ENCODE measurements at regions not wholly inside any gene's neighbourhood (a gene's known extent, or its start where the extent isn't known, plus 50 kb on each side); places are given as distances from the start of the nearest gene placed in this dataset.
"Not testable (repeated sequence)": the region's sequence is repeated elsewhere in the genome, so short reads cannot be mapped to it uniquely, and the experiment has no call there.

GRCh38 chr4:53959343-53960120, 104.9 kb downstream of the CHIC2 start:
- no peaks in the 10 kb centered on the region for H3K36me3 ChIP-seq
- H3K4me2 ChIP-seq = no peak overlapping the region
- no peak overlapping the region for H3K27ac ChIP-seq
- no peaks in the 10 kb centered on the region for H3K4me1 ChIP-seq
- no peaks in the 10 kb centered on the region for H4K20me1 ChIP-seq
- TF ChIP-seq Cebpa-rat (IDR thresholded peaks at IDR 0.05) = no peak
- H3K9me3 ChIP-seq (replicated peaks in 1 of 11) = no peaks in the 10 kb centered on the region
- no peak overlapping the region for H3K4me3 ChIP-seq
- no peaks in the 10 kb centered on the region for H3K27me3 ChIP-seq
- no peak overlapping the region for H3K9ac ChIP-seq

DNA sequence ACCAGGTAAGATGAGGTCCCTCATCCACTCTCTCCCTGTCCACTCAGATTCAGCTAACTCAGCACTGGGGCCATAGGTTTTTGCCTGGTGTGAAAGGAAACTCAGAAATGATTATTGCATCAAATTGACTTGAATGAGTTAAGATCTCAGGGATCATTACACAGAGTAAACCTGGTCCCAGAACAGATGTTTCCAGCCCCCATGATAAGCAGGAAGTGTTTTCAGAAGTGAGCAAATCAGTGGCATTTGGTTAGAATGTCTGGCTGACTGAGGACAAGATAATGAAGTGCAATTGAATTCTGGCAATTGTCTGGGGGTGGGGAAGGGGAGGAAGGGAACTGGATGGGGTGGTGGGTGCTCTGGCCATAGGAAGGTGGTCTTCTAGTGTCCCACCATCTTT, 108.0 kb downstream of the CHIC2 start:
- Histone ChIP-seq H3K4me3 (no peak overlapping the region), H3K9me3 (replicated peaks in 1 of 11) (no peaks in the 10 kb centered on the region), H3K27me3 (no peaks in the 10 kb centered on the region), H4K20me1 (no peaks in the 10 kb centered on the region), H3K9ac (no peak overlapping the region), H3K4me1 (no peaks in the 10 kb centered on the region), H3K36me3 (no peaks in the 10 kb centered on the region), H3K4me2 (no peak overlapping the region; a peak in 1 of 22 replicates), H3K27ac (no peak overlapping the region)
- no peak for TF ChIP-seq Cebpa-rat (IDR thresholded peaks at IDR 0.05)

GRCh38 chr4:53956053-53956452, 108.4 kb downstream of the CHIC2 start:
- no peak overlapping the region for H3K27ac ChIP-seq
- H3K4me1 ChIP-seq = no peaks in the 10 kb centered on the region
- H3K9ac ChIP-seq = no peak overlapping the region
- H3K27me3 ChIP-seq = no peaks in the 10 kb centered on the region
- no peaks in the 10 kb centered on the region for H3K36me3 ChIP-seq
- H3K4me3 ChIP-seq = no peak overlapping the region
- H3K4me2 ChIP-seq = no peak overlapping the region
- H3K9me3 ChIP-seq (replicated peaks in 1 of 11) = no peaks in the 10 kb centered on the region
- TF ChIP-seq Cebpa-rat (IDR thresholded peaks at IDR 0.05) = no peak
- no peaks in the 10 kb centered on the region for H4K20me1 ChIP-seq

GRCh38 chr4:53951414-53951813, 113.0 kb downstream of the CHIC2 start:
- H3K4me1 ChIP-seq = no peaks in the 10 kb centered on the region
- no peak overlapping the region for H3K4me3 ChIP-seq
- H4K20me1 ChIP-seq = no peaks in the 10 kb centered on the region
- H3K4me2 ChIP-seq = no peak overlapping the region
- no peak for TF ChIP-seq Cebpa-rat (IDR thresholded peaks at IDR 0.05)
- no peak overlapping the region for H3K27ac ChIP-seq
- no peaks in the 10 kb centered on the region for H3K27me3 ChIP-seq
- no peaks in the 10 kb centered on the region for H3K36me3 ChIP-seq
- H3K9ac ChIP-seq = no peak overlapping the region
- H3K9me3 ChIP-seq (replicated peaks in 1 of 11) = no peaks in the 10 kb centered on the region

- Histone ChIP-seq H3K9ac (no peak overlapping the region), H3K4me1 (peaks cover 0 to 8% (median 0%) of the 10 kb centered on the region in 10 experiments; a peak in 3 of 20 replicates), H3K4me3 (no peak overlapping the region), H4K20me1 (no peaks in the 10 kb centered on the region), H3K9me3 (replicated peaks in 1 of 11) (peaks cover 12 to 18% (median 15%) of the 10 kb centered on the region in 11 experiments), H3K36me3 (no peaks in the 10 kb centered on the region), H3K27ac (no peak overlapping the region), H3K27me3 (no peaks in the 10 kb centered on the region), H3K4me2 (no peak overlapping the region; a peak in 1 of 22 replicates)
- TF ChIP-seq Cebpa-rat (IDR thresholded peaks at IDR 0.05) = no peak
Measured at GRCh38 chr4:53943345-53944085, 120.9 kb downstream of the CHIC2 start.

- no peak overlapping the region for H3K27ac ChIP-seq
- no peaks in the 10 kb centered on the region for H4K20me1 ChIP-seq
- no peak for TF ChIP-seq Cebpa-rat (IDR thresholded peaks at IDR 0.05)
- peaks cover 12 to 18% (median 15%) of the 10 kb centered on the region in 11 experiments for H3K9me3 ChIP-seq (replicated peaks in 1 of 11)
- no peak overlapping the region for H3K4me3 ChIP-seq
- H3K9ac ChIP-seq = no peak overlapping the region
- H3K27me3 ChIP-seq = no peaks in the 10 kb centered on the region
- H3K36me3 ChIP-seq = no peaks in the 10 kb centered on the region
- H3K4me2 ChIP-seq = no peak overlapping the region
- H3K4me1 ChIP-seq = peaks cover 0 to 8% (median 0%) of the 10 kb centered on the region in 10 experiments; a peak in 3 of 20 replicates
Measured at GRCh38 chr4:53942712-53943111, 121.7 kb downstream of the CHIC2 start.

GRCh38 chr4:53941331-53941730, 123.1 kb downstream of the CHIC2 start:
- no peak overlapping the region for H3K9ac ChIP-seq
- H3K27ac ChIP-seq = no peak overlapping the region
- H3K36me3 ChIP-seq = no peaks in the 10 kb centered on the region
- no peaks in the 10 kb centered on the region for H4K20me1 ChIP-seq
- peaks cover 0 to 8% (median 0%) of the 10 kb centered on the region in 10 experiments; a peak in 3 of 20 replicates for H3K4me1 ChIP-seq
- H3K4me3 ChIP-seq = no peak overlapping the region
- peaks cover 12 to 18% (median 15%) of the 10 kb centered on the region in 11 experiments for H3K9me3 ChIP-seq (replicated peaks in 1 of 11)
- H3K27me3 ChIP-seq = no peaks in the 10 kb centered on the region
- no peak overlapping the region for H3K4me2 ChIP-seq
- no peak for TF ChIP-seq Cebpa-rat (IDR thresholded peaks at IDR 0.05)

DNA sequence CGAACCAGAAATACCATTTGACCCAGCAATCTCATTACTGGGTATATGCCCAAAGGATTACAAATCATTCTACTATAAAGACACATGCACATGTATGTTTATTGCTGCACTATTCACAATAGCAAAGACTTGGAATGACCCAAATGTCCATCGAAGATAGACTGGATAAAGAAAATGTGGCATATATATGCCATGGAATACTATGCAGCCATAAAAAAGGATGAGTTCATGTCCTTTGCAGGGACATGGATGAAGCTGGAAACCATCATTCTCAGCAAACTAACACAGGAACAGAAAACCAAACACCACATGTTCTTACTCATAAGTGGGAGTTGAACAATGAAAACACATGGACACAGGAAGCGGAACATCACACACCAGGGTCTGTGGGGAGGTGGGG, 124.5 kb downstream of the CHIC2 start:
- not testable (repeated sequence) for H3K27ac ChIP-seq, H3K4me3 ChIP-seq, H3K36me3 ChIP-seq, H3K4me2 ChIP-seq, H3K9ac ChIP-seq, H4K20me1 ChIP-seq, H3K27me3 ChIP-seq, H3K4me1 ChIP-seq
- peaks cover 12 to 18% (median 15%) of the 10 kb centered on the region in 11 experiments for H3K9me3 ChIP-seq (replicated peaks in 1 of 11)

- Histone ChIP-seq H3K9me3 (replicated peaks in 1 of 11) (peaks cover 14 to 27% (median 18%) of the 10 kb centered on the region in 11 experiments), H3K4me3 (no peak overlapping the region), H3K36me3 (no peaks in the 10 kb centered on the region), H3K27me3 (no peaks in the 10 kb centered on the region), H3K9ac (no peak overlapping the region), H3K4me1 (no peaks in the 10 kb centered on the region), H3K4me2 (no peak overlapping the region), H3K27ac (no peak overlapping the region), H4K20me1 (no peaks in the 10 kb centered on the region)
- no peak for TF ChIP-seq Cebpa-rat (IDR thresholded peaks at IDR 0.05)
Measured at GRCh38 chr4:53937918-53938317, 126.5 kb downstream of the CHIC2 start.

All from BLaER1 treated with 17β-estradiol and CSF1 and Interleukin-3, amounts not matched to agents 10 nM and 100 nM (cell line).